ENCODE measurements at regions not wholly inside any gene's neighbourhood (a gene's known extent, or its start where the extent isn't known, plus 50 kb on each side); places are given as distances from the start of the nearest gene placed in this dataset.

GRCh38 chr14:96630281-96630680 lies 128.1 kb downstream of the PAPOLA start:
- Histone ChIP-seq H3K79me2 (ENCODE audit: control insufficient read depth, insufficient read depth, low read length) (no peaks in the 10 kb centered on the region), H3K4me1 (replicated peaks in 1 of 2; ENCODE audit: control insufficient read depth in 2 of 2, insufficient read depth in 2 of 2, low read length in 2 of 2) (peaks cover under 1 to 7% of the 10 kb centered on the region in 2 experiments; a peak in 2 of 5 replicates), H3K27ac (ENCODE audit: extremely low read depth, low read depth, low read length) (no peak overlapping the region), H2AFZ (ENCODE audit: low read depth, low read length) (no peak overlapping the region), H3K4me3 (no peak overlapping the region), H3K9me1 (ENCODE audit: control insufficient read depth, insufficient read depth, low read length) (no peaks in the 10 kb centered on the region), H3K9ac (ENCODE audit: insufficient read depth in 1 of 2, low read depth in 2 of 2, low read length in 2 of 2) (no peak overlapping the region), H3K9me3 (replicated peaks; ENCODE audit: control insufficient read depth, insufficient read depth, low read depth, low read length) (no peaks in the 10 kb centered on the region), H3K4me2 (ENCODE audit: insufficient read depth, low read length) (no peak overlapping the region), H3K27me3 (ENCODE audit: control insufficient read depth in 2 of 2, insufficient read depth in 2 of 2, low read length in 2 of 2) (peaks cover 16 to 71% of the 10 kb centered on the region in 2 experiments; a peak in 4 of 5 replicates), H3K36me3 (ENCODE audit: control insufficient read depth, insufficient read depth, low read length) (no peaks in the 10 kb centered on the region), H4K20me1 (replicated peaks; ENCODE audit: control insufficient read depth, insufficient read depth, low read length) (no peaks in the 10 kb centered on the region)
- intact Hi-C loops (cut with micrococcal nuclease) (no loop called here), in situ Hi-C loops (cut with MboI) (no loop called here)
- FAIRE-seq (no peak), DNase-seq (ENCODE audit: extremely low read depth in 1 of 4, low spot score in 3 of 4) (no peak), ATAC-seq (no peak)
- POLR2A ChIA-PET: no interaction called here
- WGBS (ENCODE audit: insufficient coverage, low coverage, missing lambda C conversion rate): 2% methylated on average over 6 of the region's 6 CpGs
- BruUV-seq (replicated peaks): no TSS peak
- CTCF ChIA-PET (ENCODE audit: low intra/inter-chr PET ratio): no interaction called here
- TF ChIP-seq HIVEP1 (CRISPR knock-in tag; IDR thresholded peaks at IDR 0.05) (no peak), FOXK2 (conservative IDR thresholded peaks at IDR 0.05 in 1 of 2, IDR thresholded peaks at IDR 0.05 in 1 of 2; ENCODE audit: low read depth in 2 of 2) (no peak), ZNF184 (CRISPR knock-in tag; IDR thresholded peaks at IDR 0.05) (no peak), SLC30A9 (CRISPR knock-in tag; IDR thresholded peaks at IDR 0.05) (no peak), TAF1 (IDR thresholded peaks at IDR 0.05; ENCODE audit: control insufficient read depth, extremely low read depth, insufficient read depth, low read length, severe bottlenecking) (no peak), DEAF1 (CRISPR knock-in tag; IDR thresholded peaks at IDR 0.05) (no peak), NFE2 (IDR thresholded peaks at IDR 0.05; ENCODE audit: low read depth) (no peak), ESRRA (IDR thresholded peaks at IDR 0.05; ENCODE audit: borderline replicate concordance, low read depth) (no peak), FOSL1 (tag; conservative IDR thresholded peaks at IDR 0.05) (no peak), MYBL2 (IDR thresholded peaks at IDR 0.05; ENCODE audit: low read depth) (no peak), MYBL2 (CRISPR knock-in tag; IDR thresholded peaks at IDR 0.05; ENCODE audit: borderline replicate concordance) (no peak), SMARCA4 (IDR thresholded peaks at IDR 0.05) (no peak), NRF1 (conservative IDR thresholded peaks at IDR 0.05 in 1 of 2, IDR thresholded peaks at IDR 0.05 in 1 of 2) (no peak), ATF6 (CRISPR knock-in tag; IDR thresholded peaks at IDR 0.05) (no peak), TAF7 (tag; IDR thresholded peaks at IDR 0.05) (no peak), TFE3 (CRISPR knock-in tag; IDR thresholded peaks at IDR 0.05) (no peak), NCOA2 (IDR thresholded peaks at IDR 0.05; ENCODE audit: partially characterized antibody in 2 of 2) (no peak), TBL1XR1 (IDR thresholded peaks at IDR 0.05; ENCODE audit: low read length in 2 of 2) (no peak), SRSF7 (optimal IDR thresholded peaks at IDR 0.05; ENCODE audit: low read depth, low read length) (no peak)

Measured in K562 (cell line).